Endothelial cell of umbilical vein (primary cell): ENCODE measurements at regions not wholly inside any gene's neighbourhood (a gene's known extent, or its start where the extent isn't known, plus 50 kb on each side); places are given as distances from the start of the nearest gene placed in this dataset.
"Not testable (repeated sequence)": the region's sequence is repeated elsewhere in the genome, so short reads cannot be mapped to it uniquely, and the experiment has no call there.

Experiments
- BruUV-seq: library from RNA; stranded (reverse); fragments of 400-500 nt; replicated peaks from 2 replicates; lab custom pipeline; 2021; lab: Mats Ljungman, UMichigan
- CTCF ChIA-PET: fragments of 300-600, 350-600 bp; sonication (Branson Sonifier 250); formaldehyde crosslinking; loops from one replicate; lab custom pipeline; 2021; ENCODE audit warnings: antibody characterized with exemption, inconsistent platforms; lab: Charles Lee
- POLR2A ChIA-PET: fragments of 300-600, 350-600 bp; sonication (Branson Sonifier 250); formaldehyde crosslinking; loops from one replicate; lab custom pipeline; 2021; ENCODE audit warnings: antibody characterized with exemption, inconsistent platforms; lab: Charles Lee
- DNase-seq: peaks from one replicate; pipeline ENCODE4 v3.0.0-alpha.2; 2011; ENCODE audit warnings: low read depth, low spot score
- FAIRE-seq: peaks from 2 replicates; lab custom pipeline; 2011; peaks lifted over from hg19 to GRCh38; lab: Jason Lieb, UNC
- H2AFZ ChIP-seq: 2 replicates; pipeline ENCODE4 v1.6.0; 2012; ENCODE audit warnings: low read depth, low read length, control low read depth, inconsistent platforms
- H3K27ac ChIP-seq: 2 replicates; pipeline ENCODE4 v1.5.1; 2011; ENCODE audit warnings: low read depth, mild to moderate bottlenecking, control low read depth, low read length, moderate library complexity; ENCODE audit not compliant: insufficient read depth
- H3K27me3 ChIP-seq, 2 experiments: 2 replicates each; pipeline versions ENCODE4 v1.6.0 to v1.6.1; 2011; ENCODE audit warnings: low read length in 2 of 2, mixed read lengths in 1 of 2; ENCODE audit not compliant: control insufficient read depth in 2 of 2, insufficient read depth in 2 of 2
- H3K36me3 ChIP-seq, 2 experiments: 2 replicates in 1 of 2; 3 replicates in 1 of 2; pipeline ENCODE4 v1.5.1; 2011; ENCODE audit warnings: low read length in 2 of 2, mild to moderate bottlenecking in 1 of 2, moderate library complexity in 1 of 2; ENCODE audit not compliant: control insufficient read depth in 2 of 2, insufficient read depth in 2 of 2; ENCODE audit errors: extremely low read depth in 1 of 2
- H3K4me1 ChIP-seq: 3 replicates; pipeline ENCODE4 v1.5.1; 2011; ENCODE audit warnings: mild to moderate bottlenecking, low read length; ENCODE audit not compliant: control insufficient read depth, insufficient read depth; ENCODE audit errors: extremely low read depth
- H3K4me2 ChIP-seq: 2 replicates; pipeline ENCODE4 v1.6.1; 2011; ENCODE audit warnings: low read length, control low read depth, mixed read lengths; ENCODE audit not compliant: insufficient read depth
- H3K4me3 ChIP-seq, 3 experiments: fragments of 200-600 bp in 1 of 3; sonication (generic), shearing (Covaris generic) in 1 of 3; replicated peaks in 1 of 3; 2 replicates each; pipeline ENCODE4 v1.5.1; 2011 to 2016; ENCODE audit warnings: control low read depth in 3 of 3, low read length in 3 of 3, mild to moderate bottlenecking in 2 of 3, inconsistent platforms in 1 of 3, low read depth in 1 of 3, moderate library complexity in 1 of 3; ENCODE audit not compliant: insufficient read depth in 1 of 3
- H3K79me2 ChIP-seq: 2 replicates; pipeline ENCODE4 v1.6.0; 2012; ENCODE audit warnings: low read length, inconsistent platforms; ENCODE audit not compliant: control insufficient read depth, insufficient read depth
- H3K9ac ChIP-seq: replicated peaks from 2 replicates; pipeline ENCODE3; 2011; ENCODE audit warnings: low read length, control low read depth; ENCODE audit not compliant: insufficient read depth; ENCODE audit errors: extremely low read depth
- H3K9me1 ChIP-seq: replicated peaks from 3 replicates; pipeline ENCODE4 v1.6.0; 2011; ENCODE audit warnings: mild to moderate bottlenecking, low read length; ENCODE audit not compliant: control insufficient read depth, insufficient read depth; ENCODE audit errors: extremely low read depth
- H3K9me3 ChIP-seq: replicated peaks from 2 replicates; pipeline ENCODE4 v1.5.1; 2012; ENCODE audit warnings: low read length, inconsistent platforms; ENCODE audit not compliant: control insufficient read depth, insufficient read depth
- H4K20me1 ChIP-seq: replicated peaks from 2 replicates; pipeline ENCODE3; 2011; ENCODE audit warnings: mild to moderate bottlenecking, low read length; ENCODE audit not compliant: control insufficient read depth, insufficient read depth; ENCODE audit errors: extremely low read depth
- CTCF ChIP-seq, 2 donors: IDR thresholded peaks; 1 replicate in 1 of 2; 2 replicates in 1 of 2; pipeline ENCODE4 v1.5.1; 2011; ENCODE audit warnings: low read length in 2 of 2, mild to moderate bottlenecking in 2 of 2, moderate library complexity in 2 of 2, control low read depth in 1 of 2, inconsistent platforms in 1 of 2, low read depth in 1 of 2; ENCODE audit not compliant: insufficient read depth in 1 of 2; ENCODE audit errors: extremely low read depth in 1 of 2
- EZH2 ChIP-seq: IDR thresholded peaks from 2 replicates; pipeline ENCODE4 v1.6.1; 2012; ENCODE audit warnings: borderline replicate concordance, low read depth, mild to moderate bottlenecking, moderate library complexity, low read length, inconsistent platforms; ENCODE audit not compliant: severe bottlenecking
- FOS ChIP-seq: IDR thresholded peaks from 2 replicates; pipeline ENCODE4 v1.6.1; 2011; ENCODE audit warnings: mild to moderate bottlenecking, low read length, moderate library complexity, borderline replicate concordance; ENCODE audit not compliant: insufficient read depth
- GATA2 ChIP-seq: IDR thresholded peaks from 2 replicates; pipeline ENCODE4 v1.7.0; 2011; ENCODE audit warnings: low read depth, mild to moderate bottlenecking, moderate library complexity, mixed read lengths, low read length; ENCODE audit not compliant: insufficient read length, insufficient read depth
- JUN ChIP-seq: IDR thresholded peaks from 2 replicates; pipeline ENCODE4 v1.6.1; 2011; ENCODE audit warnings: borderline replicate concordance, low read depth; ENCODE audit not compliant: insufficient read length, insufficient read depth
- MAX ChIP-seq: IDR thresholded peaks from 2 replicates; pipeline ENCODE4 v1.6.1; 2011; ENCODE audit not compliant: insufficient read depth, insufficient read length
- MYC ChIP-seq: IDR thresholded peaks from one replicate; pipeline ENCODE4 v1.6.1; 2011; ENCODE audit warnings: mild to moderate bottlenecking, low read depth, low read length
- POLR2A ChIP-seq: IDR thresholded peaks from 2 replicates; pipeline ENCODE4 v1.6.1; 2012; ENCODE audit warnings: low read depth, mild to moderate bottlenecking, control low read depth, low read length
- POLR2AphosphoS5 ChIP-seq: IDR thresholded peaks from 2 replicates; pipeline ENCODE4 v1.6.1; 2012; ENCODE audit warnings: low read depth, mild to moderate bottlenecking, control low read depth, low read length, moderate library complexity; ENCODE audit not compliant: insufficient read depth
- dilution Hi-C: fragments of 300-500 bp; cut with MboI; formaldehyde crosslinking; loops from one replicate; pipeline ENCODE4 v1.15.0; 2019; ENCODE audit warnings: low sequenced_read_pairs; ENCODE audit not compliant: extremely low pct_ligation_motif_present
- intact Hi-C: fragments of 100-400 bp; cut with micrococcal nuclease; formaldehyde crosslinking; loops from one replicate; pipeline ENCODE4 v1.10.0; 2022

- intact Hi-C loops: no loop called here
Observed at GRCh38 chr6:168796106-168796505, 355.1 kb downstream of the SMOC2 start.

GRCh38 chr6:168795611-168796010, 354.6 kb downstream of the SMOC2 start:
- H3K9ac ChIP-seq, BruUV-seq, H3K4me1 ChIP-seq, H4K20me1 ChIP-seq, CTCF ChIA-PET, H3K79me2 ChIP-seq, intact Hi-C loops, H3K9me3 ChIP-seq, POLR2A ChIA-PET, DNase-seq, H3K4me2 ChIP-seq, H3K4me3 ChIP-seq, H3K9me1 ChIP-seq, H3K36me3 ChIP-seq, FAIRE-seq, H3K27ac ChIP-seq, H2AFZ ChIP-seq, dilution Hi-C loops, H3K27me3 ChIP-seq: not testable (repeated sequence)

More at GRCh38 chr6:168796106-168796505, 355.1 kb downstream of the SMOC2 start:
- no peaks in the 10 kb centered on the region for H3K27me3 ChIP-seq
- H3K4me2 ChIP-seq: no peak overlapping the region
- no peak overlapping the region for H3K27ac ChIP-seq
- H3K9me1 ChIP-seq: no peaks in the 10 kb centered on the region
- ChIA-PET CTCF (no interaction called here), POLR2A (no interaction called here)
- H3K36me3 ChIP-seq: no peaks in the 10 kb centered on the region
- no TSS peak for BruUV-seq
- DNase-seq (no peak), FAIRE-seq (no peak)
- no peaks in the 10 kb centered on the region for H4K20me1 ChIP-seq
- no peaks in the 10 kb centered on the region for H3K79me2 ChIP-seq
- no peak overlapping the region for H2AFZ ChIP-seq
- H3K9me3 ChIP-seq: peaks cover 4% of the 10 kb centered on the region
- no peak overlapping the region for H3K4me3 ChIP-seq
- H3K4me1 ChIP-seq: no peaks in the 10 kb centered on the region
- no peak overlapping the region for H3K9ac ChIP-seq
- dilution Hi-C loops: no loop called here
- TF ChIP-seq MYC: no peak
- no peak for TF ChIP-seq GATA2
- no peak for TF ChIP-seq FOS
- TF ChIP-seq POLR2AphosphoS5: no peak
- TF ChIP-seq JUN: no peak
- no peak for TF ChIP-seq CTCF (IDR thresholded peaks at IDR 0.05; ENCODE audit: extremely low read depth in 1 of 2, insufficient read depth in 1 of 2, low read depth in 1 of 2, low read length in 2 of 2)
- no peak for TF ChIP-seq EZH2
- TF ChIP-seq POLR2A: no peak
- TF ChIP-seq MAX: no peak
